Peyer's patch (tissue), 4 donors: ENCODE measurements at regions not wholly inside any gene's neighbourhood (a gene's known extent, or its start where the extent isn't known, plus 50 kb on each side); places are given as distances from the start of the nearest gene placed in this dataset.

Source experiments
- CTCF ChIP-seq, 6 experiments: fragments of 450-650 bp in 4 of 6; fragments of 200-600 bp in 2 of 6; sonication (generic) in 1 of 6; IDR thresholded peaks; one replicate each; pipeline ENCODE4 v1.5.1; 2017 to 2019; ENCODE audit warnings: antibody characterized with exemption in 6 of 6, mild to moderate bottlenecking in 3 of 6, moderate library complexity in 1 of 6
- POLR2A ChIP-seq, 2 donors: fragments of 450-650 bp; IDR thresholded peaks; one replicate each; pipeline ENCODE4 v1.5.1; 2017; ENCODE audit warnings: antibody characterized with exemption in 2 of 2, mild to moderate bottlenecking in 2 of 2, moderate library complexity in 2 of 2

- TF ChIP-seq CTCF (IDR thresholded peaks at IDR 0.05) (no peak), POLR2A (IDR thresholded peaks at IDR 0.05) (no peak)
These were observed 741.4 kb downstream of the HACE1 start for GRCh38 chr6:104118274-104118673.
